ENCODE measurements at regions not wholly inside any gene's neighbourhood (a gene's known extent, or its start where the extent isn't known, plus 50 kb on each side); places are given as distances from the start of the nearest gene placed in this dataset.

DNA sequence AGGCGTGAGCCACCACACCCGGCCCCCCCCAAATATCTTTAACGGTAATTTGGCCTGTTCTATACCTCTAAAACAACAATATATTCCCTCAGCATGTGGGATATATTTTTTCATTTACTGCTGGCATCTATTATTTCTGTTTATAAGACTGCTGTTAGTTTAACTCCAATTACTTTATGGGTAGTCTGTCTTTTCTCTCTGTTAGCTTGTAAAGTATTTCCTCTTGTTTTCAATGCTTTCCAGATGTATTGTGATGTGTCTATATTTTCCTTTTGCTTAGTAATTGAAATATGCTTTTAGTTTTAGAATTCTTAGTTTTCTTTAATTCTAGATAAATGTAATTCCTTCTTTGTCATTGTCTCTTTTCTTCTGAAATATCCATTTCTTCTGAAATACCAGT is 445.8 kb downstream of the ANKRD50 start:
- Mint-ChIP-seq H3K27me3 (ENCODE audit: low read depth, unreplicated experiment) (no peaks in the 10 kb centered on the region), H3K4me3 (ENCODE audit: unreplicated experiment) (no peak overlapping the region), H3K9me3 (ENCODE audit: unreplicated experiment) (peaks cover 5% of the 10 kb centered on the region), H3K4me1 (ENCODE audit: low read depth, unreplicated experiment) (peaks cover 4% of the 10 kb centered on the region), H3K27ac (ENCODE audit: unreplicated experiment) (no peak overlapping the region), H3K36me3 (ENCODE audit: low read depth, unreplicated experiment) (no peaks in the 10 kb centered on the region)
- no peak overlapping the region for H3K9ac ChIP-seq (ENCODE audit: low read length)
- no peak overlapping the region for H2AFZ ChIP-seq (ENCODE audit: low read depth, low read length)
- no peak overlapping the region for H3K4me2 ChIP-seq (ENCODE audit: low read length)
- no peaks in the 10 kb centered on the region for H3K9me3 ChIP-seq (ENCODE audit: insufficient read depth, low read depth, low read length)
- H3K27ac ChIP-seq (ENCODE audit: low read depth, low read length) = no peak overlapping the region
- H3K79me2 ChIP-seq (ENCODE audit: insufficient read depth, low read length) = no peaks in the 10 kb centered on the region
- DNase-seq (ENCODE audit: low read depth) = no peak
- FAIRE-seq = no peak
- H3K4me3 ChIP-seq (ENCODE audit: insufficient read depth, low read depth, low read length) = no peak overlapping the region
- H3K4me1 ChIP-seq (ENCODE audit: insufficient read depth, low read length) = no peaks in the 10 kb centered on the region
- TF ChIP-seq EZH2 (IDR thresholded peaks at IDR 0.05; ENCODE audit: insufficient read depth, low read length) = no peak
- TF ChIP-seq, protein P1, sequence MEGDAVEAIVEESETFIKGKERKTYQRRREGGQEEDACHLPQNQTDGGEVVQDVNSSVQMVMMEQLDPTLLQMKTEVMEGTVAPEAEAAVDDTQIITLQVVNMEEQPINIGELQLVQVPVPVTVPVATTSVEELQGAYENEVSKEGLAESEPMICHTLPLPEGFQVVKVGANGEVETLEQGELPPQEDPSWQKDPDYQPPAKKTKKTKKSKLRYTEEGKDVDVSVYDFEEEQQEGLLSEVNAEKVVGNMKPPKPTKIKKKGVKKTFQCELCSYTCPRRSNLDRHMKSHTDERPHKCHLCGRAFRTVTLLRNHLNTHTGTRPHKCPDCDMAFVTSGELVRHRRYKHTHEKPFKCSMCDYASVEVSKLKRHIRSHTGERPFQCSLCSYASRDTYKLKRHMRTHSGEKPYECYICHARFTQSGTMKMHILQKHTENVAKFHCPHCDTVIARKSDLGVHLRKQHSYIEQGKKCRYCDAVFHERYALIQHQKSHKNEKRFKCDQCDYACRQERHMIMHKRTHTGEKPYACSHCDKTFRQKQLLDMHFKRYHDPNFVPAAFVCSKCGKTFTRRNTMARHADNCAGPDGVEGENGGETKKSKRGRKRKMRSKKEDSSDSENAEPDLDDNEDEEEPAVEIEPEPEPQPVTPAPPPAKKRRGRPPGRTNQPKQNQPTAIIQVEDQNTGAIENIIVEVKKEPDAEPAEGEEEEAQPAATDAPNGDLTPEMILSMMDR (IDR thresholded peaks at IDR 0.05; ENCODE audit: insufficient read depth, low read depth, low read length) = no peak
- H3K36me3 ChIP-seq (ENCODE audit: insufficient read depth, low read length) = no peaks in the 10 kb centered on the region
- H3K27me3 ChIP-seq (ENCODE audit: insufficient read depth, low read length) = no peaks in the 10 kb centered on the region
- H4K20me1 ChIP-seq (ENCODE audit: insufficient read depth, low read length) = no peaks in the 10 kb centered on the region

DNA sequence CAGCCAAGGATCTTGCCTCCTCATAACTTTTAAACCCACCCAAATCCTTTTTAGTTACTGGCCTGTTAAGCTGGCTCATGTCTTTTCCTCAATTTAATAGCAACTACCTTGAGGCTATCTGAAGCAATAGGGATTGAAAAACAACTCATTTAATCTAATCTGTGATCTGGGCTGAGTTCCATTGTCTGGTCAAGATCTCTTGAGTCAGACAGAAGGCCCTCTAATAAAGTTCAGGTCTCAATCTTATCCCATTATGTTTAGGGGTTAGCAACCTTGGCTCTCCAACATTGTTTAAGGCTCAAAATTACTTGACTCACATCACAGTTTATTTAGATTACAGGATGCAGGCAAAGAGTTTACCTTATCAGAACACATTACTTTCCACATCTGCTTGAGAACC is 436.1 kb downstream of the ANKRD50 start:
- H3K36me3 Mint-ChIP-seq (ENCODE audit: low read depth, unreplicated experiment) = no peaks in the 10 kb centered on the region
- TF ChIP-seq EZH2 (IDR thresholded peaks at IDR 0.05; ENCODE audit: insufficient read depth, low read length) = no peak
- TF ChIP-seq, protein P1 (IDR thresholded peaks at IDR 0.05; ENCODE audit: insufficient read depth, low read depth, low read length) = no peak

DNA sequence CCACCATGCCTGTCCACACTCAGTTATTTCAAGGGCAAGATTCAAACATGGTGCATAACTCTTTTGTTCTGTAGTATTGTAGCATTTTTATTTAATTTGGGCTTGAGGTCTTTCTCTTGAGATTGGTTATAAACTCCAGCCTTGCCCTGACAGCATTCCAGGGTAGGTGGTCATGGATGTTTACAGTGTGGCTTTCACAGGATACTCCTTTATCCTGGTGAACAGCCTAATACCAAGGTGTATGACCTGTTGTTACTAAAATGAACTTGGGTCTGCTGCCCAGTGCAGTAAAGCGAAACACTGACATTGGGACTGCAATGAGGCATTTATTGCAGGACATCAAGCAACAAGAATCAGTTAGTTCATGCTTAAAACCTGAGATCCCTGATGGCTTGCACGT is 434.8 kb downstream of the ANKRD50 start:
- Histone ChIP-seq H3K9ac (ENCODE audit: low read length) (no peak overlapping the region), H2AFZ (ENCODE audit: low read depth, low read length) (no peak overlapping the region), H4K20me1 (ENCODE audit: insufficient read depth, low read length) (no peaks in the 10 kb centered on the region), H3K9me3 (ENCODE audit: insufficient read depth, low read depth, low read length) (no peaks in the 10 kb centered on the region), H3K4me2 (ENCODE audit: low read length) (no peak overlapping the region), H3K4me1 (ENCODE audit: insufficient read depth, low read length) (peaks cover 3% of the 10 kb centered on the region), H3K79me2 (ENCODE audit: insufficient read depth, low read length) (no peaks in the 10 kb centered on the region), H3K27ac (ENCODE audit: low read depth, low read length) (no peak overlapping the region), H3K27me3 (ENCODE audit: insufficient read depth, low read length) (no peaks in the 10 kb centered on the region), H3K4me3 (ENCODE audit: insufficient read depth, low read depth, low read length) (no peak overlapping the region), H3K36me3 (ENCODE audit: insufficient read depth, low read length) (no peaks in the 10 kb centered on the region)
- TF ChIP-seq EZH2 (IDR thresholded peaks at IDR 0.05; ENCODE audit: insufficient read depth, low read length) = no peak
- TF ChIP-seq, protein P1 (IDR thresholded peaks at IDR 0.05; ENCODE audit: insufficient read depth, low read depth, low read length) = no peak
- no peaks in the 10 kb centered on the region for H3K36me3 Mint-ChIP-seq (ENCODE audit: low read depth, unreplicated experiment)
- FAIRE-seq (no peak), DNase-seq (ENCODE audit: low read depth) (no peak)
- H3K27me3 Mint-ChIP-seq (ENCODE audit: low read depth, unreplicated experiment) = no peaks in the 10 kb centered on the region
- H3K27ac Mint-ChIP-seq (ENCODE audit: unreplicated experiment) = no peak overlapping the region
- no peak overlapping the region for H3K4me3 Mint-ChIP-seq (ENCODE audit: unreplicated experiment)
- peaks cover 15% of the 10 kb centered on the region for H3K9me3 Mint-ChIP-seq (ENCODE audit: unreplicated experiment)
- H3K4me1 Mint-ChIP-seq (ENCODE audit: low read depth, unreplicated experiment) = peaks cover 10% of the 10 kb centered on the region

More for the DNA sequence above, 436.1 kb downstream of the ANKRD50 start:
- Histone ChIP-seq H3K4me1 (ENCODE audit: insufficient read depth, low read length) (peaks cover 3% of the 10 kb centered on the region), H3K27ac (ENCODE audit: low read depth, low read length) (no peak overlapping the region), H3K27me3 (ENCODE audit: insufficient read depth, low read length) (no peaks in the 10 kb centered on the region), H3K4me3 (ENCODE audit: insufficient read depth, low read depth, low read length) (no peak overlapping the region), H3K9ac (ENCODE audit: low read length) (no peak overlapping the region), H2AFZ (ENCODE audit: low read depth, low read length) (no peak overlapping the region), H3K4me2 (ENCODE audit: low read length) (no peak overlapping the region), H3K9me3 (ENCODE audit: insufficient read depth, low read depth, low read length) (no peaks in the 10 kb centered on the region), H3K79me2 (ENCODE audit: insufficient read depth, low read length) (no peaks in the 10 kb centered on the region), H4K20me1 (ENCODE audit: insufficient read depth, low read length) (no peaks in the 10 kb centered on the region), H3K36me3 (ENCODE audit: insufficient read depth, low read length) (no peaks in the 10 kb centered on the region)
- no peak overlapping the region for H3K4me3 Mint-ChIP-seq (ENCODE audit: unreplicated experiment)
- no peak for FAIRE-seq
- no peaks in the 10 kb centered on the region for H3K27me3 Mint-ChIP-seq (ENCODE audit: low read depth, unreplicated experiment)
- H3K27ac Mint-ChIP-seq (ENCODE audit: unreplicated experiment) = no peak overlapping the region
- peaks cover 10% of the 10 kb centered on the region for H3K4me1 Mint-ChIP-seq (ENCODE audit: low read depth, unreplicated experiment)
- peaks cover 26% of the 10 kb centered on the region for H3K9me3 Mint-ChIP-seq (ENCODE audit: unreplicated experiment)
- peak; percentile 25 for DNase-seq (ENCODE audit: low read depth)
